LNCaP clone FGC (cell line): ENCODE measurements at regions not wholly inside any gene's neighbourhood (a gene's known extent, or its start where the extent isn't known, plus 50 kb on each side); places are given as distances from the start of the nearest gene placed in this dataset.

Experiments used
- DNase-seq: peaks from one replicate; pipeline ENCODE4 v3.0.0-alpha.2; 2011; ENCODE audit warnings: low read depth
- H3K4me3 ChIP-seq: 2 replicates; pipeline ENCODE4 v1.5.1; 2011; ENCODE audit warnings: mild to moderate bottlenecking, low read depth, low read length, control low read depth
- TF ChIP-seq, protein P1 (sequence below): IDR thresholded peaks from 2 replicates; pipeline ENCODE4 v1.5.1; 2012; ENCODE audit warnings: mild to moderate bottlenecking; ENCODE audit not compliant: control insufficient read depth, insufficient read depth; ENCODE audit errors: extremely low read depth

DNA sequence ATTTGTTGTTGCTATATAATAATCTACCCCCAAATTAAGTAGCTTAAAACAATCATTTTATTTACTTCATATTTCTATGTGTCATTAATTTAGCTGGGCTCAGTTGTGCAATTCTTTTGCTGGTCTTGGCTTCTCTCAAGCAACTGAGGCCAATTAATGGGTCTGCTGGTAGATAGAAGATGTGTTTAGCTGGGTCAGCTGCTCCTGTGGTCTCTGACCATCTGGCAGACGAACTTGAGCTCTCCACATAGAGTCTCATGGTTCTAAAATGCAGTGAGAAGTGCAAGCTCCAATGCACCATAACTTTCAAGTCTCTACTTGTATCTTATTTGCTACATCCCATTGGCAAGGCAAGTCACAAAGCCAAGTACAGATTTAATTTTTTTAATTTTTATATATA lies 515.6 kb downstream of the ZIC1 start:
- no peak for DNase-seq
- no peak overlapping the region for H3K4me3 ChIP-seq
- TF ChIP-seq, protein P1, sequence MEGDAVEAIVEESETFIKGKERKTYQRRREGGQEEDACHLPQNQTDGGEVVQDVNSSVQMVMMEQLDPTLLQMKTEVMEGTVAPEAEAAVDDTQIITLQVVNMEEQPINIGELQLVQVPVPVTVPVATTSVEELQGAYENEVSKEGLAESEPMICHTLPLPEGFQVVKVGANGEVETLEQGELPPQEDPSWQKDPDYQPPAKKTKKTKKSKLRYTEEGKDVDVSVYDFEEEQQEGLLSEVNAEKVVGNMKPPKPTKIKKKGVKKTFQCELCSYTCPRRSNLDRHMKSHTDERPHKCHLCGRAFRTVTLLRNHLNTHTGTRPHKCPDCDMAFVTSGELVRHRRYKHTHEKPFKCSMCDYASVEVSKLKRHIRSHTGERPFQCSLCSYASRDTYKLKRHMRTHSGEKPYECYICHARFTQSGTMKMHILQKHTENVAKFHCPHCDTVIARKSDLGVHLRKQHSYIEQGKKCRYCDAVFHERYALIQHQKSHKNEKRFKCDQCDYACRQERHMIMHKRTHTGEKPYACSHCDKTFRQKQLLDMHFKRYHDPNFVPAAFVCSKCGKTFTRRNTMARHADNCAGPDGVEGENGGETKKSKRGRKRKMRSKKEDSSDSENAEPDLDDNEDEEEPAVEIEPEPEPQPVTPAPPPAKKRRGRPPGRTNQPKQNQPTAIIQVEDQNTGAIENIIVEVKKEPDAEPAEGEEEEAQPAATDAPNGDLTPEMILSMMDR = no peak

DNA sequence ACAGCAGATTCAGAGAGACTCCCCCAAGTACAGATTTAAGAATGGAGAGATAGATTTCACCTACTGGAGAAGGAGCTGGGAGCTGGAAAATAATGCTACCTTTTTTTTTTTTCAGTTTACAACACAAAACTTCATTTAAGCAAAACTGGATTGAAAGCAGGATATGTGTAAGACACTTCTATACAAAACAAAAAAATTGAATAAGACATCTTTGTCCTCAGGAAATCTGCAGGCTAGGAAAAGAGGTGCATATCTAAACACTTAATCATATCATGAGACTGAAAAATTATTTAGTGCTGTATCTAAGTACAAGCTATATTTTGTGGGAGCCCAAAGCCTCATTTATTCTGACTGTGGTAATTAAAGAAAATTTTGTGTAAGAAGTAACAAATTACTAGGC lies 516.1 kb downstream of the ZIC1 start:
- H3K4me3 ChIP-seq = no peak overlapping the region
- TF ChIP-seq, protein P1 = no peak
- no peak for DNase-seq

- H3K4me3 ChIP-seq = no peak overlapping the region
- TF ChIP-seq, protein P1 = no peak
- no peak for DNase-seq
These were observed 521.2 kb downstream of the ZIC1 start for GRCh38 chr3:147930232-147930807.

DNA sequence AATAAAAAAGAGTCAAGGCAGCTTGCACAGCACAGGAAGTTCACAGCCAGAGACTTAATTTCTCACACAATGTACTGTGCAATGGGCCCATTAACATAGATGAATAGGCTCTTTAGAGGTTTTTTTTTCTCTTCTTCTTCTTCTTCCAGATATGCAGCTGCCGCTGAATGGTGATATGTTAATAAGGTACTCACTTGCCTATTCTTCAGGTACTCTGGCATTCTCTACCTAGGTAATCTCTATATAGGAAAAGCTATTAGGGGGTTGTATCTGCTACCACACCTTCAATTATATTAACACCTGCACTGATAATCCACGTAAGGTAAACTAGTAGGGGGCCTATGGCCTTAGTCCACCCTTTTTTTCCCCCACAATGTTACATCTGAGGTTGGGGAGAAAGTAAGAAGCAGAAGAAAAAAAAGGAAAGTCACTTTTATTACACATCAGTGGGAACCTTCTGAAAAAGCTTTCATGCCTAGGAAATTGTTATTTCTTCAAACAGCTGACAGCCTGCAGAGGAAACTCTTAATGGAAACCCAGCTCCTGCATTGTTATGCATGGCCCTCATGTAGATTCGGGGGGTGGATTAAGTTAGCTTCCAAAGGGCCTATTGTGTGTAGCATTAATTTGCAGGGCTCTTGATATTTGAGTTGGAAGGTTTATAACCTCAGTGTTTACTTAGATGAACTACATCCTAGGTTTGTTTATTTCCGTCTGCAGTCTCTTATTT lies 525.5 kb downstream of the ZIC1 start:
- TF ChIP-seq, protein P1 = no peak
- DNase-seq = no peak
- H3K4me3 ChIP-seq = no peak overlapping the region

GRCh38 chr3:147937341-147937740 lies 528.2 kb downstream of the ZIC1 start:
- no peak overlapping the region for H3K4me3 ChIP-seq
- TF ChIP-seq, protein P1 = no peak
- no peak for DNase-seq

DNA sequence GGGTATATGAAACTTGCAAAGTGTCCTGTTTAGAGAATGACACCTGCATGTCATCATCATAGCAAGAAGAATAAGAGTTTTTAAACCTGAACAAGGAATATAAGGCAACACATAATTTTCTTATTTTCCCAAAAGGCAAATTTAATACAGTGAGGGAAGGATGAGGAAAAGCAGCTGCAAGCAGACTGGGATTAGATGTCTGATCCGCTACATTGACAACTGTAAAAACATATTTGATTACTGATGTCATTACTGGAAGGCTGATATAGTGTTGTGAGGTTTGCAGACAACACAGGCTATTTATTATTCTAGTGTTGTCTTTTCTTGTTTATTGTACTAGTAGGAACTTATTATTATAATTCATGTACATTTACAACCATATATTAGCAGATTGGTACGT lies 528.7 kb downstream of the ZIC1 start:
- no peak for DNase-seq
- TF ChIP-seq, protein P1 = no peak
- H3K4me3 ChIP-seq = no peak overlapping the region

- no peak overlapping the region for H3K4me3 ChIP-seq
- TF ChIP-seq, protein P1 = no peak
These were observed 530.3 kb downstream of the ZIC1 start for GRCh38 chr3:147939425-147939824.

More at GRCh38 chr3:147939425-147939824, 530.3 kb downstream of the ZIC1 start:
- no peak for DNase-seq
